Stimulated activated naive CD8-positive, alpha-beta T cell treated with anti-CD3 and anti-CD28 coated beads, Interleukin-15, Interleukin-2, amounts not matched to agents 100 ng/mL and 50 ng/mL, for 24 hours (primary cell): ENCODE measurements at regions not wholly inside any gene's neighbourhood (a gene's known extent, or its start where the extent isn't known, plus 50 kb on each side); places are given as distances from the start of the nearest gene placed in this dataset.
"Not testable (repeated sequence)": the region's sequence is repeated elsewhere in the genome, so short reads cannot be mapped to it uniquely, and the experiment has no call there.

Experiments
- H3K27ac Mint-ChIP-seq: one replicate; pipeline ENCODE4 v1.8.0; 2021; ENCODE audit warnings: mild to moderate bottlenecking, mixed read lengths
- H3K27me3 Mint-ChIP-seq: one replicate; pipeline ENCODE4 v1.8.0; 2021; ENCODE audit warnings: mixed read lengths
- H3K36me3 Mint-ChIP-seq: one replicate; pipeline ENCODE4 v1.8.0; 2021; ENCODE audit warnings: low read depth, mixed read lengths
- H3K4me1 Mint-ChIP-seq: one replicate; pipeline ENCODE4 v1.8.0; 2021; ENCODE audit warnings: low read depth, mixed read lengths
- H3K4me3 Mint-ChIP-seq: one replicate; pipeline ENCODE4 v1.8.0; 2021; ENCODE audit warnings: mild to moderate bottlenecking, mixed read lengths
- H3K9me3 Mint-ChIP-seq: one replicate; pipeline ENCODE4 v1.8.0; 2021; ENCODE audit warnings: mixed read lengths

DNA sequence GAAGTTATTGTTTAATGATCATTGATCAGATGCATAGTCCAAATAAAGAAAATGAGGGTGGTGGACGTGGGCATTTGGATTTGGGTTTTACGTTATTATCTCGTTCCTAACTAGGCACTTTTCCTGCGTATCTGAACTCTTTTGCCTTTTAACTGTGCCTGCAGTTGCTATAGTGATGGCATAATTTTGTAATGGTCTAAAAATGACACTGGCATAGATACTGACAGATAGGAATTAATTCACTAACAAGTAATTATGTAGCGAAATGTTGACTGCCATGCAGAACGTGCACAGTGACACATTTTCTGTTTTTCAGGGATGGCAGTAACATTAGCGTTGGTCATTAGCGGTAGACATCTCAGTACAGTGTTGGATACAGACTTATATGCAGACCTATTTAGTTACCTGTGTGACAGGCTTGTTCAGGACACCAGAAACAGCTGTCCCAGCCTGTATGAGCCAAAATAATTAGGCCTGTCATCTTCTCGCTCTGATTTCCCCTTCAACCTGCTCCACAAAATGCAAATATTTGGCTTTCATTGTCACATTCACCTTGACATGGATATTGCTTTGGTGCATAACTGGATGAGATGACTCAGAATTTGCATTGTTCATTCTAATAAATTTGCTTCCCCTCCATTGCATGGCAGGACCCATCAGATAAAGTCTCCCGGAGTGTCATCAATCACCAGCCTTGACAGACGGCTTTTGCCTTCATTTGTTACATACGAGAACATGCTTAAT lies 413.3 kb upstream of the IRX1 start:
- peaks cover 3% of the 10 kb centered on the region for H3K27me3 Mint-ChIP-seq

DNA sequence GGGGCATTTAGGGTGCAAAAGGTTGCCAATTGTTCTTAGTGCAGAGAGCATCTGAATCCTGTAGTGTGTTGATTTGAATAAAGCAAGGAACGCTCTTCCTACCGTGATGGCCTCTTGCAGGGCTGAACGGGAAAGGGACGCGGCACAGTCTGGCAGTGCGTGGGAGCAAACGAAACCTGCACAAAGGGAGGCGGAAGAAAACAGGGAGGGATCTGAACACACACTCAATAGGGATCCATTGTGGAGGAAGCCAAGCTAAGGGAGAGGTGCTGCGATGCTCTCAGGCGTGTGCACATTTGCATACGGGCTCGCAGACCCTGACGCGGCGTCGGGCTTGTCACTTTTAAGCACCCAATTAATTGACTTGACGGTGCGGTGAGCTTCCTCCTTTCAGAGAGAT lies 414.0 kb upstream of the IRX1 start:
- H3K4me1 Mint-ChIP-seq: no peaks in the 10 kb centered on the region
- no peak overlapping the region for H3K27ac Mint-ChIP-seq
- peaks cover 5% of the 10 kb centered on the region for H3K9me3 Mint-ChIP-seq
- no peak overlapping the region for H3K4me3 Mint-ChIP-seq
- H3K27me3 Mint-ChIP-seq: peaks cover 3% of the 10 kb centered on the region
- no peaks in the 10 kb centered on the region for H3K36me3 Mint-ChIP-seq

More for the DNA sequence above, 413.3 kb upstream of the IRX1 start:
- Mint-ChIP-seq H3K9me3 (peaks cover 5% of the 10 kb centered on the region), H3K36me3 (no peaks in the 10 kb centered on the region), H3K4me3 (no peak overlapping the region), H3K27ac (no peak overlapping the region), H3K4me1 (no peaks in the 10 kb centered on the region)

DNA sequence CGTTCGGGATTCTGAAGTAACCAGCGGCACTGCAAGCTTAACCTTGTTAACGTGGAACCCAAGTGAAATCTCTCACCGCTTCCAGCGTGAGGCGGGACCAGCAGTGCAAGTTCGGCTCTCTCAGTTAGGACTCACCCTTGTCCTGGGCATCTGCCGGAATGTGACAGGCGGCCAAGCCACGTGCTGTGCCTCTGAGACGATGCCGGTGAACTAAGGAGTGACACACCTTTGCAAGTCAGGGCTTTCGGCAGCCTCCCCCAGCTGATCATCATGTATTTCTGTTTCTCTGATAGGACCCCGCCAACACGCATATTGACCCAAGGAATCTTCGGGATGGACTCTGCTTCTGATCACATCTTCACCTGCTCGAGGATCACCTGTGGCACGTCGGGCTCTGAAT lies 415.0 kb upstream of the IRX1 start:
- Mint-ChIP-seq H3K27me3 (peaks cover 3% of the 10 kb centered on the region), H3K9me3 (peaks cover 5% of the 10 kb centered on the region), H3K27ac (no peak overlapping the region), H3K4me1 (no peaks in the 10 kb centered on the region), H3K36me3 (no peaks in the 10 kb centered on the region), H3K4me3 (no peak overlapping the region)

DNA sequence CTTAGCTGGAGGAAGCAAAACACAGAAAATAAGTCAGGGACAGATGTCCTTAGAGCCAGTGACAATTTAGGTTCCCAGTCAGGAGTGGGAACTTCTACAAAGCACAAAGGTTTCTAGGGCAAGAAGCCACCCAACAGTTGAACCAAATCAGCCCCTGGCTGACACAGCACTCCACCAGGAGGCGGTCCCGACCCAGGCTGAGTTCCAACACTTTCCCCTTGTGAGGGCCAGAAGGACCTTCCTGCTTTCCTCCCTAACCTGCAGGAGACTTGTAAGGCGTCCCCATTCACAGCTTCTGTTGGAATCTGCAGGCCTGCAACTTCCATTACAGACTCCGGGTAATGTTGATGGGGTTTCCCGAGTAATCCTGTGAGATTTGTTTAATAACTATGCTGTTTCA lies 416.4 kb upstream of the IRX1 start:
- Mint-ChIP-seq H3K36me3 (no peaks in the 10 kb centered on the region), H3K27me3 (peaks cover 3% of the 10 kb centered on the region), H3K4me1 (no peaks in the 10 kb centered on the region), H3K27ac (no peak overlapping the region), H3K9me3 (peaks cover 5% of the 10 kb centered on the region), H3K4me3 (no peak overlapping the region)

DNA sequence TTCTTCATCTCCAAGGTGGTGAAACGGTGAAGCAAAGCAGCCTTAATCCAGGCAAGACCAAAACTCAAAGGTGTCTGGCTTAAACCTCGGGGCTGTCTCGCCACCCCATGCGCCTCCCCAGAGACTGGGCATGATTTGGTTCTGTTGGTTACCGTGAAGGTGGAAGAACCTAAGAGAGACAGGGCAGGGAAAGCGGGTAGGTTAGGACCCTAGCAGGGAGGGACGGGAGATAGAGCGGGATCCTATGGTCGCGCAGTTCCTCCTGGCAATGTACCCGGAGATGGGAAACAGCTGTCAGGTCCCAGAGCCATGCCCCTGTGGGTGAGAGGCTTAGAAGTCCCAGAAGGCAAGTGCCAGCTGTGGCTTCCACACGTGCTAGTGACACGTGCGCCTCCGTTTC lies 418.3 kb upstream of the IRX1 start:
- H3K27ac Mint-ChIP-seq: no peak overlapping the region
- H3K27me3 Mint-ChIP-seq: peaks cover 3% of the 10 kb centered on the region
- H3K4me1 Mint-ChIP-seq: no peaks in the 10 kb centered on the region
- H3K36me3 Mint-ChIP-seq: no peaks in the 10 kb centered on the region
- peaks cover 5% of the 10 kb centered on the region for H3K9me3 Mint-ChIP-seq
- no peak overlapping the region for H3K4me3 Mint-ChIP-seq

DNA sequence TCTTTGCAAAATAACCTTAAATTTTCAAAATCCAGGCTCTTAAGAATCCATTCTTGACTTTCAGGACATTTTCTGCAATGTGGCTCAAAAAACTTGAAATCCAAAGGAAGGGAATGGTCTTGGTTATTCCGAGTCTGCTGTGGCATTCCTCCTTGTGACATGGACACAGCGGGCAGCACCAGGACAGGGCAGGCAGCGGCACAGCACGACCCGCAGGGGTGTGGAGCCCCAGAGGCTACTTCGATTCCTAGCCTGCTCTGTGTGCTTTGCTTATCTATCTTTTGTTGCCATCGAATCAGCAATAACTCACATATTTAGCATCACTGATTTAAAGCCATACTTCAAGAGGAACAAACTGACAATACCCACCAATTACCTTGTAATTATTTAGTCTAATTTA lies 420.2 kb upstream of the IRX1 start:
- Mint-ChIP-seq H3K4me3 (no peak overlapping the region), H3K27me3 (peaks cover 3% of the 10 kb centered on the region), H3K27ac (no peak overlapping the region), H3K9me3 (peaks cover 8% of the 10 kb centered on the region), H3K36me3 (no peaks in the 10 kb centered on the region), H3K4me1 (no peaks in the 10 kb centered on the region)

DNA sequence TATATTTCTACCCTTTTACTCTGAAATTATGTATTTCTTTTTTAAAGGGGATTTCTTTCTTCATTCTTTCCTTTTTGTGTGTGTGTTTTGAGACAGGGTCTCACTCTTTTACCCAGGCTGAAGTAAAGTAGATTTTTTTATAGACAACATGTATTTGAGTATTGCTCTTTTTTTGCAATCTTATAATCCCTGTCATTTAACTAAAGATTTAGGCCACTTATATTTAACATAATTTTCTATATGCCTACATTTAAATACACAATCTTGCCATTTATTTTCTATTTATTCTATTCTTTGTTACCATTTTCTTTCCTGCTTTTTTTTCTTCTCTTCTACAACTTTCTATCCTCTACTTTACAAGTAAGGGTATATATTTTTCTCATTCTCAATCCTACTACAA lies 416.0 kb upstream of the IRX2 start:
- Mint-ChIP-seq H3K4me3 (no peak overlapping the region), H3K9me3 (peaks cover 30% of the 10 kb centered on the region), H3K36me3 (no peaks in the 10 kb centered on the region), H3K27me3 (no peaks in the 10 kb centered on the region), H3K27ac (no peak overlapping the region), H3K4me1 (no peaks in the 10 kb centered on the region)

DNA sequence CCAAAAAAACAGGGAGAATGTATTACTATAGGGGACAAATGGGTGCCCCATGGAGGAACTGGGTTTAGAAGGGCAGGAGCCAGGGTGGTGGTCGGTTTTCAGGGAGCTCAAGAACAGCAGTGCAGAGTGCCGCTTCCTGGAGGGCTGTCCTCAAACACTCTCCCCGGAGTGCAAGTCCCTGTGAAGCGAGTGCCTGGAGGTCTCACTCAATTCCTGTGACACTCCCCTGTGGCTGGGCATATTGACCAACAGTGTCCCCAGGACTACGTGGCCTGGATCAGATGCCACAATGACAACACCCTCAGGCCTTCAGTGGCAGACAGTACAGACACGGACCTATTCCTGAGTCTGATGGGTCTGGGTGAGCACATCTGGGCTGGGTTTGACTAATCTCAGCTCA lies 412.1 kb upstream of the IRX2 start:
- H3K9me3 Mint-ChIP-seq: peaks cover 31% of the 10 kb centered on the region
- no peaks in the 10 kb centered on the region for H3K27me3 Mint-ChIP-seq
- no peaks in the 10 kb centered on the region for H3K4me1 Mint-ChIP-seq
- H3K4me3 Mint-ChIP-seq: no peak overlapping the region
- H3K27ac Mint-ChIP-seq: no peak overlapping the region
- no peaks in the 10 kb centered on the region for H3K36me3 Mint-ChIP-seq

DNA sequence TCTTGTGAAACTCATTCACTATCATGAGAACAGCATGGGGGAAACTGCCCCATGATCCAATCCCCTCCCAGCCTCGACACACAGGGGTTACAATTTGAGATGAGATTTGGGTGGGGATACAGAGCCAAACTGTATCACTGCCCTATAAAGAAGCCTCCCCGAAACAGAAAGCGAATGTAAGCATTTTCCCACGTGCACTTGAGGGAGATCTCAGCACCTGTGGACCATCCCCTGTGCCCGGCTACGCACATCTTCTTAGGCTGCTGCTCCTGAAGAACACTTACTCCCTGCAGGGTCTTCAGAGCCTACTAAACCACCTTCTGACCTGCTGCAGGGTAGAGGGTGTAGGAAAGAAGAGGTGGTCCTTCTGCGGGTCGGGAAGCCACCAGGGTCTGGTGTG lies 410.2 kb upstream of the IRX2 start:
- Mint-ChIP-seq H3K36me3 (no peaks in the 10 kb centered on the region), H3K27ac (no peak overlapping the region), H3K4me1 (no peaks in the 10 kb centered on the region), H3K9me3 (peaks cover 17% of the 10 kb centered on the region), H3K27me3 (no peaks in the 10 kb centered on the region), H3K4me3 (no peak overlapping the region)

DNA sequence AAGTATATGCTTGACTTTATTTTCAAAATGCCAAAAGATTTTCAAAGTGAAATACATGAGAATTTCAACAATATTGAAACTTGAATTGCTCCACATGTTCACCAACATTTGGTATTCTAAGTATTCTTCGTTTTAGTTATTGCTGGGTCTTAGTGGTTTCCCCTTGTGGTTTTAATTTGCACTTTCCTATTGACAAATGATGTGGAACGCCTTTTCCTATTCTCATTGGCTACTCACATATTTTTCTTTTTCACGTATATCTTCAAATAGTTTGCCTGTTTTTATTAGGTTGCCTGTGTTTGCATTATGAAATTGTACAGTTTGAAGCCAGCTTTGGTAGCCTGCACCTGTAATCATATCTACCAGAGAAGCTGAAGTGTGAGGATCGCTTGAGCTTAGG lies 405.7 kb upstream of the IRX2 start:
- no peak overlapping the region for H3K27ac Mint-ChIP-seq

DNA sequence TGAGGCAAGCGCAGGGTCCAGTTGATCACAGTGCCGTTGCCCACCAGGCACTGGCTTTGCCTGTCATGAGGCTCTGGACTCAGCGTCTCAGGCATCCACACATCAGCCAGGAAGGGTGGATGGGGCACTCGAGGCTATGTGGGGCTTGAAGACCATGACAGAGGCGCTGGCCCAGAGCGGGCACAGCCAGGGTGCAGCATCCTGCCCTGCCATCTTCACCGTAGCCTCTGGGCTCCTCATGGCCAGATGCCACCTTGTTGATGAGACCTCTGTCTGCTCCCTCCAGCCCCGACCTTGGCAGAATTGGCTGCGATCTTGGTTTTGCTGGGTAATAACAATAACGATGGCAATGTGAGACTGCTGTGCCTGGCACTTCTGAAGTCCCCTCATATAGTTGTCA lies 404.2 kb upstream of the IRX2 start:
- no peaks in the 10 kb centered on the region for H3K4me1 Mint-ChIP-seq
- H3K27me3 Mint-ChIP-seq: peaks cover 10% of the 10 kb centered on the region
- peaks cover 3% of the 10 kb centered on the region for H3K9me3 Mint-ChIP-seq
- no peaks in the 10 kb centered on the region for H3K36me3 Mint-ChIP-seq
- no peak overlapping the region for H3K4me3 Mint-ChIP-seq
- H3K27ac Mint-ChIP-seq: no peak overlapping the region

More for the DNA sequence above, 405.7 kb upstream of the IRX2 start:
- Mint-ChIP-seq H3K36me3 (no peaks in the 10 kb centered on the region), H3K9me3 (peaks cover 7% of the 10 kb centered on the region), H3K27me3 (peaks cover 10% of the 10 kb centered on the region), H3K4me1 (no peaks in the 10 kb centered on the region), H3K4me3 (no peak overlapping the region)

DNA sequence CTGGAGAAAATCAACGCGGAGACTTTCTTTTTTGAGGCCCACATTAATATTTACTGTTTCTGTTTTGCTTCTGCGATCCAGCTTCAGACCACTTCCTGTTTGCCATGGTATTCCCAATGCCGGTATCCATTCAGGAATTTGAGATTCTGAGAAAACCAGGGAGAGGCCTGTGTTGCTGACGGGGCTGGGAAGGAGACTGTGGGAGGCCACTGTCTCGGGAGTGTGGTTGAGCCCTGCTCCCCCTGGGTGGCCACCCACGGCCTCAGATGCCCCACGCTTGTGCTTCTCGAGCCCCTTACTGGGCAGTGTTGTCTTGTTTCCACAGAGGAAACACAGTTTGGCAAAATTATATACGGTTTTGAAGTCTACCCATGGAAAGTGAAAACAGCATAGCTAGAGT lies 403.6 kb upstream of the IRX2 start:
- Mint-ChIP-seq H3K4me3 (no peak overlapping the region), H3K27ac (no peak overlapping the region), H3K27me3 (peaks cover 10% of the 10 kb centered on the region), H3K4me1 (no peaks in the 10 kb centered on the region), H3K36me3 (no peaks in the 10 kb centered on the region), H3K9me3 (no peaks in the 10 kb centered on the region)

DNA sequence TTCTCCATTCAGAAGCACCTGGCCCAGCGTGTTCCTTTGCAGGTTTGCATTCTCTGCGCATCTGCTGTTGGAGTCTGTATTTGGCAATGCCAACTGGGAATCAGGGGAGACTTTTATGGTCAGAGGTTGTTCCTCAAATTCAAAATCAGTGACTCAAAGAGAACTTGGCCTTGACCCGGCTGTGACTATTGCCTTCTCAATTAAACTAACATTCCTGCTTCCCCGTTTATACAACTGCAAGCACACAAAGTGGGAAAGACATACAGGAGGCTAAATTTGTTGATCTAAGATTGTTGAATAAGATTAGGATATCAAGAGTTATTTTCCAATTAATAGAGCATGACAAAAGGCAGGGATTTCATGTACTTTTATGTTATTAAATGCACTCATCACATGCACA lies 402.4 kb upstream of the IRX2 start:
- Mint-ChIP-seq H3K4me3 (no peak overlapping the region), H3K27me3 (peaks cover 10% of the 10 kb centered on the region), H3K36me3 (no peaks in the 10 kb centered on the region), H3K4me1 (no peaks in the 10 kb centered on the region), H3K9me3 (no peaks in the 10 kb centered on the region), H3K27ac (no peak overlapping the region)

DNA sequence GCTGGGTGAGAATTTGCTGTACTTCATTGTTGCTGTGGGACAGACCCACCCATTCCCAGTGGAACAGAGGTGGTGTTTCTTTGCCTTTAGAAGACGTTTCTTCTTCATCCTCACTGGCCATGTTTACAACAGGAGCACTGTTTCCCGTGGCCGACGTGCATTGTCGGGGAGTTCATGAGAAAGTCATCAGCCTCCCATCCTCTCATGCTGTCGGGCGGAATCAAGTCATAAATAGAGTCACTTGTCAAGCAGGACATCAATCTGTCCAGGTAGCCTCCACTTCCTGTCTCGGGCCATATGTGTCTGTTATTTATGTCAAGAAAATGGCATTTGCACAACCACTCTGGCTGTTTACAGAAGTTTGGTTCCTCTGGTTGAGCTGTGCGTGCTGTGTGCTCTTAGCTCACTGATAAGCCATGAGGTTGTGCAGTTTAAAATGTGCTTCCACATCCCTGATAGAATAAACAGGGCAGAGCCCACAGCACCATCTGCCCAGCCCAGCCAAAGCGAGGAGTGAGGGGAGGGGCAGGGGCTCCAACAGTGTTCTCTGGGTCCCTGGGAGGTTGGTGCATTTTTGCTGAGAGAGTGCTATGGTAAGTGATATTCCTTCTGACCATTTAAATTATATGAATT lies 401.9 kb upstream of the IRX2 start:
- Mint-ChIP-seq H3K36me3 (no peaks in the 10 kb centered on the region), H3K27ac (no peak overlapping the region)

DNA sequence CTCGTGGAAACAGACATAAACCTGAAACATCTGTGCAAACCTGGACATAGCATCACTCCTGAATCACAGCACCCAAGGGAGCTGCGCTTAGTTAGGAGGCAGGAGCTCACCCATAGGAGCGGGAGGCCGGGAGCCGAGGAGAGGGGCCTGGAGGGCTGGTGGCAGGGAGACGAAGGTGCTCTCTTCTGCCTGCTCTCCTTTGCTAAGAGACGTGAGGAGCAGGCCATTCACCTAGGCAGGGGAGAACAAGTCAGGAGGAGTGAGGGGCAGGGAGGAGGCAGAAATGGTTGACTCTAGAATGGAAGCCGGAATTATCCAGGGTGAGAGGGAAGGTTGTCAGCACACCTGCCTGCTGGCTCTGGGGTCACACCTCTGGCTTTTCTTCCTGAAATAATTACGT lies 398.4 kb upstream of the IRX2 start:
- H3K36me3 Mint-ChIP-seq: no peaks in the 10 kb centered on the region
- no peak overlapping the region for H3K27ac Mint-ChIP-seq
- H3K4me1 Mint-ChIP-seq: no peaks in the 10 kb centered on the region
- H3K27me3 Mint-ChIP-seq: peaks cover 6% of the 10 kb centered on the region
- no peak overlapping the region for H3K4me3 Mint-ChIP-seq
- H3K9me3 Mint-ChIP-seq: peaks cover 4% of the 10 kb centered on the region

More for the DNA sequence above, 401.9 kb upstream of the IRX2 start:
- Mint-ChIP-seq H3K4me3 (no peak overlapping the region), H3K9me3 (no peaks in the 10 kb centered on the region), H3K27me3 (peaks cover 10% of the 10 kb centered on the region), H3K4me1 (no peaks in the 10 kb centered on the region)

DNA sequence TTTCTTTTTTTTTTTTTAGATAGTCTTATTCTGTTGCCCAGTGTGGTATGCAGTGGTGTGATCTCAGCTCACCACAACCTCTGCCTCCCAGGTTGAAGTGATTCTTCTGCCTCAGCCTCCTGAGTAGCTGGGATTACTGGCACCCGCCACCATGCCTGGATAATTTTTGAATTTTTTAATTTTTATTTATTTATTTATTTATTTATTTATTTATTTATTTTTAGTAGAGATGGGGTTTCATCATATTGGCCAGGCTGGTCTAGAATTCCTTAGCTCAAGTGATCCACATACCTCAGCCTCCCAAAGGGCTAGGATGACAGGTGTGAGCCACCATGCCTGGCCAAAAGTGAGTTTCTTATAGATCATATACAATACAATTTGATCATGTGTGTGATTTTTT lies 395.9 kb upstream of the IRX2 start:
- H3K36me3 Mint-ChIP-seq, H3K4me1 Mint-ChIP-seq, H3K27me3 Mint-ChIP-seq, H3K27ac Mint-ChIP-seq, H3K4me3 Mint-ChIP-seq, H3K9me3 Mint-ChIP-seq: not testable (repeated sequence)
